AG04449 (cell line): ENCODE measurements at regions not wholly inside any gene's neighbourhood (a gene's known extent, or its start where the extent isn't known, plus 50 kb on each side); places are given as distances from the start of the nearest gene placed in this dataset.

Experiments
- CTCF ChIA-PET: fragments of 350-600 bp; formaldehyde crosslinking; extraction: SDS; loops from one replicate; lab custom pipeline; 2021; ENCODE audit warnings: antibody characterized with exemption; lab: Yijun Ruan, JAX
- POLR2A ChIA-PET: fragments of 400-600, 350-600 bp; formaldehyde crosslinking; extraction: SDS; loops from one replicate; lab custom pipeline; 2020; ENCODE audit warnings: antibody characterized with exemption, inconsistent platforms; lab: Yijun Ruan, JAX
- DNase-seq: peaks from one replicate; pipeline ENCODE4 v3.0.0-alpha.2; 2010; ENCODE audit warnings: low read depth, low spot score
- H3K4me3 ChIP-seq: 2 replicates; pipeline ENCODE4 v1.5.1; 2011; ENCODE audit warnings: low read depth, mild to moderate bottlenecking, control low read depth, low read length
- CTCF ChIP-seq: IDR thresholded peaks from one replicate; pipeline ENCODE4 v1.5.1; 2011; ENCODE audit warnings: mild to moderate bottlenecking, moderate library complexity, low read length, control low read depth, inconsistent platforms; ENCODE audit not compliant: insufficient read depth; ENCODE audit errors: missing control alignments

GRCh38 chr2:203789618-203790017, 78.0 kb upstream of the CTLA4 start:
- no peak for TF ChIP-seq CTCF
- H3K4me3 ChIP-seq = no peak overlapping the region
- ChIA-PET POLR2A (no interaction called here), CTCF (interaction anchor here (1.0 kb wide), 1 partner anchor 18 kb away, joined by 3 read pairs; no protein-coding TSS in a partner anchor)
- no peak for DNase-seq

GRCh38 chr2:203790134-203790852, 77.3 kb upstream of the CTLA4 start:
- no peak for DNase-seq
- ChIA-PET POLR2A (no interaction called here), CTCF (interaction anchor here (0.7 to 1.0 kb wide), 2 partner anchors 14 to 17 kb away, joined by 3 read pairs; no protein-coding TSS in a partner anchor)
- TF ChIP-seq CTCF = no peak
- no peak overlapping the region for H3K4me3 ChIP-seq

- no peak overlapping the region for H3K4me3 ChIP-seq
- no peak for DNase-seq
- ChIA-PET CTCF (interaction anchor here (3.7 kb wide), 1 partner anchor 13 kb away, joined by 12 read pairs; no protein-coding TSS in a partner anchor), POLR2A (no interaction called here)
- no peak for TF ChIP-seq CTCF
These were observed 71.1 kb upstream of the CTLA4 start for GRCh38 chr2:203796248-203797010.

GRCh38 chr2:203797276-203797675, 70.3 kb upstream of the CTLA4 start:
- DNase-seq = no peak
- no peak overlapping the region for H3K4me3 ChIP-seq
- CTCF ChIA-PET = interaction anchor here (1.3 to 3.7 kb wide), 2 partner anchors 14 to 344 kb away, joined by 3 to 12 read pairs; no protein-coding TSS in a partner anchor
- no peak for TF ChIP-seq CTCF
- POLR2A ChIA-PET = no interaction called here

GRCh38 chr2:203797712-203798111, 69.9 kb upstream of the CTLA4 start:
- TF ChIP-seq CTCF = no peak
- no peak for DNase-seq
- ChIA-PET POLR2A (interaction anchor here (0.6 to 0.9 kb wide), 2 partner anchors 38 to 335 kb away, joined by 3 read pairs; no protein-coding TSS in a partner anchor), CTCF (interaction anchor here (1.3 to 3.7 kb wide), 2 partner anchors 14 to 344 kb away, joined by 3 to 12 read pairs; no protein-coding TSS in a partner anchor)
- H3K4me3 ChIP-seq = no peak overlapping the region
